GM12872 (cell line): ENCODE measurements at regions not wholly inside any gene's neighbourhood (a gene's known extent, or its start where the extent isn't known, plus 50 kb on each side); places are given as distances from the start of the nearest gene placed in this dataset.

Source experiments
- CTCF ChIP-seq: IDR thresholded peaks from 3 replicates; pipeline ENCODE4 v1.5.1; 2011; ENCODE audit warnings: low read depth, mild to moderate bottlenecking, low read length, moderate library complexity; ENCODE audit not compliant: insufficient read depth

GRCh38 chr1:220356981-220357850 lies 85.0 kb upstream of the RAB3GAP2 start:
- no peak for TF ChIP-seq CTCF

GRCh38 chr1:220353229-220354012 lies 81.2 kb upstream of the RAB3GAP2 start:
- TF ChIP-seq CTCF, result no peak

- TF ChIP-seq CTCF, result no peak
Measured at GRCh38 chr1:220348211-220348610, 76.0 kb upstream of the RAB3GAP2 start.

GRCh38 chr1:220347654-220348175 lies 75.5 kb upstream of the RAB3GAP2 start:
- no peak for TF ChIP-seq CTCF

- no peak for TF ChIP-seq CTCF
Measured at GRCh38 chr1:220344745-220345144, 72.5 kb upstream of the RAB3GAP2 start.

- TF ChIP-seq CTCF, result no peak
Measured at GRCh38 chr1:220342853-220343252, 70.6 kb upstream of the RAB3GAP2 start.

- no peak for TF ChIP-seq CTCF
Measured at GRCh38 chr1:220341126-220341525, 68.9 kb upstream of the RAB3GAP2 start.
